GM12878 (cell line): ENCODE measurements at regions not wholly inside any gene's neighbourhood (a gene's known extent, or its start where the extent isn't known, plus 50 kb on each side); places are given as distances from the start of the nearest gene placed in this dataset.

Experiments used
- BRCA1 ChIP-seq: IDR thresholded peaks from 2 replicates; pipeline ENCODE4 v1.6.1; 2011; ENCODE audit warnings: low read depth, low read length, improper control_type of control experiment
- CBX5 ChIP-seq: sonication (generic); IDR thresholded peaks from 2 replicates; pipeline ENCODE4 v1.6.1; 2016; ENCODE audit warnings: low read depth, moderate library complexity, mild to moderate bottlenecking, inconsistent platforms
- CREB1 ChIP-seq: IDR thresholded peaks from 2 replicates; pipeline ENCODE4 v1.6.1; 2012; ENCODE audit warnings: low read depth, mild to moderate bottlenecking, inconsistent platforms
- GABPA ChIP-seq: IDR thresholded peaks from 2 replicates; pipeline ENCODE4 v1.6.1; 2014; ENCODE audit warnings: antibody characterized with exemption, low read depth, mild to moderate bottlenecking, inconsistent platforms
- IKZF2 ChIP-seq, 2 experiments: fragments of 450-650 bp; IDR thresholded peaks; 2 replicates each; pipeline ENCODE4 v1.6.1; 2017; ENCODE audit warnings: mild to moderate bottlenecking in 2 of 2, moderate library complexity in 2 of 2
- KAT2A ChIP-seq: conservative IDR thresholded peaks from 2 replicates; pipeline ENCODE4 v1.6.1; 2011; ENCODE audit warnings: low read depth, low read length; ENCODE audit not compliant: control insufficient read depth
- MEF2B ChIP-seq: fragments of 450-650 bp; IDR thresholded peaks from 2 replicates; pipeline ENCODE4 v1.6.1; 2018; ENCODE audit warnings: mild to moderate bottlenecking, moderate library complexity; ENCODE audit not compliant: partially characterized antibody, poor library complexity, severe bottlenecking
- MXI1 ChIP-seq: fragments of 150-350 bp; IDR thresholded peaks from 2 replicates; pipeline ENCODE4 v1.6.1; 2011; ENCODE audit warnings: low read depth, mild to moderate bottlenecking, inconsistent platforms, low read length, improper control_type of control experiment
- POLR2A ChIP-seq: IDR thresholded peaks from 2 replicates; pipeline ENCODE4 v1.6.1; 2011; ENCODE audit warnings: low read depth, mild to moderate bottlenecking, low read length
- RBBP5 ChIP-seq: fragments of 200-600 bp; sonication (generic); conservative IDR thresholded peaks from 2 replicates; pipeline ENCODE4 v1.6.1; 2016
- STAT1 ChIP-seq: fragments of 450-650 bp; conservative IDR thresholded peaks from 2 replicates; pipeline ENCODE4 v1.6.1; 2014; ENCODE audit warnings: antibody characterized with exemption, mild to moderate bottlenecking
- TBL1XR1 ChIP-seq: IDR thresholded peaks from 2 replicates; pipeline ENCODE4 v1.6.1; 2012; ENCODE audit warnings: low read depth, low read length, improper control_type of control experiment
- TCF3 ChIP-seq: IDR thresholded peaks from 2 replicates; pipeline ENCODE4 v1.6.1; 2012; ENCODE audit warnings: low read depth, mild to moderate bottlenecking, low read length, borderline replicate concordance; ENCODE audit not compliant: insufficient read depth
- TCF7 ChIP-seq: IDR thresholded peaks from 2 replicates; pipeline ENCODE4 v1.6.1; 2014; ENCODE audit warnings: antibody characterized with exemption, borderline replicate concordance
- YBX1 ChIP-seq: fragments of 450-650 bp; IDR thresholded peaks from 2 replicates; pipeline ENCODE4 v1.6.1; 2016; ENCODE audit warnings: antibody characterized with exemption
- ZZZ3 ChIP-seq: IDR thresholded peaks from 2 replicates; pipeline ENCODE4 v1.6.1; 2011; ENCODE audit warnings: low read depth; ENCODE audit not compliant: control insufficient read depth, insufficient read length
- TF ChIP-seq, protein P1 (sequence below): fragments of 450-650 bp; IDR thresholded peaks from 2 replicates; pipeline ENCODE4 v1.6.1; 2017; ENCODE audit warnings: mild to moderate bottlenecking, low read depth, inconsistent platforms; ENCODE audit not compliant: poor library complexity, severe bottlenecking
- TF ChIP-seq, protein P2 (sequence below): IDR thresholded peaks from 2 replicates; pipeline ENCODE4 v1.6.1; 2011; ENCODE audit warnings: borderline replicate concordance, low read depth, mild to moderate bottlenecking, moderate library complexity, low read length; ENCODE audit not compliant: insufficient read depth, poor library complexity, severe bottlenecking
- TF ChIP-seq, protein P3 (sequence below): fragments of 450-650 bp; formaldehyde crosslinking; IDR thresholded peaks from 2 replicates; pipeline ENCODE4 v1.5.0; 2022; ENCODE audit warnings: mild to moderate bottlenecking, missing genetic modification characterization
- TF ChIP-seq, protein P4 (sequence below): fragments of 450-650 bp; IDR thresholded peaks from 2 replicates; pipeline ENCODE4 v1.6.1; 2014; ENCODE audit warnings: mild to moderate bottlenecking
- TF ChIP-seq, protein P5 (sequence below): fragments of 450-650 bp; formaldehyde crosslinking; IDR thresholded peaks from 2 replicates; pipeline ENCODE4 v1.4.0; 2020; ENCODE audit warnings: mild to moderate bottlenecking, moderate library complexity

DNA sequence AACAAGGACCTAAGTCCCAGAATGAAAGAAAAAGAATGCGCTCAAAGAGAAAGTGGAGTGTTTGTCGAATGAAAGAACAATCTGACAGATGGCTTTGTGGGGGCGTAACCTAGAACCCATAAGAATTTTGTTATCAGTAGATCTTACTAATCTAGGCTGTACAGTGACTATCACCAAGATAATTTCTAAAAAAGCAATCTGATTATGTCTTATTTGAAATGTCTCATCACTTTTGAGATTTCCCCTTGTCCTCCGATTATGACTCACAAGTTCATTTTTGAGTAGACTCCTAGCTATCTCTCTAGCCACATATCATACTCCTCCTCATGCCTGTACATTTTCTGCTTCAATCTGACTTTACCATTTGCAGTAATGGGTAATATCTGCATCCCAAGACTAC lies 135.6 kb upstream of the SMARCA2 start (continued):
- TF ChIP-seq TCF7 (peak; percentile 72), RBBP5 (no peak), GABPA (no peak), YBX1 (no peak), KAT2A (no peak), ZZZ3 (no peak), TCF3 (peak; percentile 56; the same call in 1 of the 2 replicates), POLR2A (no peak), IKZF2 (IDR thresholded peaks at IDR 0.05) (no peak; a peak in 3 of 4 replicates), BRCA1 (no peak), TBL1XR1 (peak; percentile 81), STAT1 (no peak), MEF2B (peak; percentile 16), CREB1 (no peak), MXI1 (peak; percentile 60; the same call in 1 of the 2 replicates), CBX5 (no peak)
- TF ChIP-seq, protein P1, sequence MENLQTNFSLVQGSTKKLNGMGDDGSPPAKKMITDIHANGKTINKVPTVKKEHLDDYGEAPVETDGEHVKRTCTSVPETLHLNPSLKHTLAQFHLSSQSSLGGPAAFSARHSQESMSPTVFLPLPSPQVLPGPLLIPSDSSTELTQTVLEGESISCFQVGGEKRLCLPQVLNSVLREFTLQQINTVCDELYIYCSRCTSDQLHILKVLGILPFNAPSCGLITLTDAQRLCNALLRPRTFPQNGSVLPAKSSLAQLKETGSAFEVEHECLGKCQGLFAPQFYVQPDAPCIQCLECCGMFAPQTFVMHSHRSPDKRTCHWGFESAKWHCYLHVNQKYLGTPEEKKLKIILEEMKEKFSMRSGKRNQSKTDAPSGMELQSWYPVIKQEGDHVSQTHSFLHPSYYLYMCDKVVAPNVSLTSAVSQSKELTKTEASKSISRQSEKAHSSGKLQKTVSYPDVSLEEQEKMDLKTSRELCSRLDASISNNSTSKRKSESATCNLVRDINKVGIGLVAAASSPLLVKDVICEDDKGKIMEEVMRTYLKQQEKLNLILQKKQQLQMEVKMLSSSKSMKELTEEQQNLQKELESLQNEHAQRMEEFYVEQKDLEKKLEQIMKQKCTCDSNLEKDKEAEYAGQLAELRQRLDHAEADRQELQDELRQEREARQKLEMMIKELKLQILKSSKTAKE = peak; percentile 93
- TF ChIP-seq, protein P2, sequence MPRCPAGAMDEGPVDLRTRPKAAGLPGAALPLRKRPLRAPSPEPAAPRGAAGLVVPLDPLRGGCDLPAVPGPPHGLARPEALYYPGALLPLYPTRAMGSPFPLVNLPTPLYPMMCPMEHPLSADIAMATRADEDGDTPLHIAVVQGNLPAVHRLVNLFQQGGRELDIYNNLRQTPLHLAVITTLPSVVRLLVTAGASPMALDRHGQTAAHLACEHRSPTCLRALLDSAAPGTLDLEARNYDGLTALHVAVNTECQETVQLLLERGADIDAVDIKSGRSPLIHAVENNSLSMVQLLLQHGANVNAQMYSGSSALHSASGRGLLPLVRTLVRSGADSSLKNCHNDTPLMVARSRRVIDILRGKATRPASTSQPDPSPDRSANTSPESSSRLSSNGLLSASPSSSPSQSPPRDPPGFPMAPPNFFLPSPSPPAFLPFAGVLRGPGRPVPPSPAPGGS = peak; percentile 98
- TF ChIP-seq, protein P3, sequence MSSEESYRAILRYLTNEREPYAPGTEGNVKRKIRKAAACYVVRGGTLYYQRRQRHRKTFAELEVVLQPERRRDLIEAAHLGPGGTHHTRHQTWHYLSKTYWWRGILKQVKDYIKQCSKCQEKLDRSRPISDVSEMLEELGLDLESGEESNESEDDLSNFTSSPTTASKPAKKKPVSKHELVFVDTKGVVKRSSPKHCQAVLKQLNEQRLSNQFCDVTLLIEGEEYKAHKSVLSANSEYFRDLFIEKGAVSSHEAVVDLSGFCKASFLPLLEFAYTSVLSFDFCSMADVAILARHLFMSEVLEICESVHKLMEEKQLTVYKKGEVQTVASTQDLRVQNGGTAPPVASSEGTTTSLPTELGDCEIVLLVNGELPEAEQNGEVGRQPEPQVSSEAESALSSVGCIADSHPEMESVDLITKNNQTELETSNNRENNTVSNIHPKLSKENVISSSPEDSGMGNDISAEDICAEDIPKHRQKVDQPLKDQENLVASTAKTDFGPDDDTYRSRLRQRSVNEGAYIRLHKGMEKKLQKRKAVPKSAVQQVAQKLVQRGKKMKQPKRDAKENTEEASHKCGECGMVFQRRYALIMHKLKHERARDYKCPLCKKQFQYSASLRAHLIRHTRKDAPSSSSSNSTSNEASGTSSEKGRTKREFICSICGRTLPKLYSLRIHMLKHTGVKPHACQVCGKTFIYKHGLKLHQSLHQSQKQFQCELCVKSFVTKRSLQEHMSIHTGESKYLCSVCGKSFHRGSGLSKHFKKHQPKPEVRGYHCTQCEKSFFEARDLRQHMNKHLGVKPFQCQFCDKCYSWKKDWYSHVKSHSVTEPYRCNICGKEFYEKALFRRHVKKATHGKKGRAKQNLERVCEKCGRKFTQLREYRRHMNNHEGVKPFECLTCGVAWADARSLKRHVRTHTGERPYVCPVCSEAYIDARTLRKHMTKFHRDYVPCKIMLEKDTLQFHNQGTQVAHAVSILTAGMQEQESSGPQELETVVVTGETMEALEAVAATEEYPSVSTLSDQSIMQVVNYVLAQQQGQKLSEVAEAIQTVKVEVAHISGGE (CRISPR knock-in tag) = no peak
- TF ChIP-seq, protein P4, sequence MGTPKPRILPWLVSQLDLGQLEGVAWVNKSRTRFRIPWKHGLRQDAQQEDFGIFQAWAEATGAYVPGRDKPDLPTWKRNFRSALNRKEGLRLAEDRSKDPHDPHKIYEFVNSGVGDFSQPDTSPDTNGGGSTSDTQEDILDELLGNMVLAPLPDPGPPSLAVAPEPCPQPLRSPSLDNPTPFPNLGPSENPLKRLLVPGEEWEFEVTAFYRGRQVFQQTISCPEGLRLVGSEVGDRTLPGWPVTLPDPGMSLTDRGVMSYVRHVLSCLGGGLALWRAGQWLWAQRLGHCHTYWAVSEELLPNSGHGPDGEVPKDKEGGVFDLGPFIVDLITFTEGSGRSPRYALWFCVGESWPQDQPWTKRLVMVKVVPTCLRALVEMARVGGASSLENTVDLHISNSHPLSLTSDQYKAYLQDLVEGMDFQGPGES = no peak
- TF ChIP-seq, protein P5, sequence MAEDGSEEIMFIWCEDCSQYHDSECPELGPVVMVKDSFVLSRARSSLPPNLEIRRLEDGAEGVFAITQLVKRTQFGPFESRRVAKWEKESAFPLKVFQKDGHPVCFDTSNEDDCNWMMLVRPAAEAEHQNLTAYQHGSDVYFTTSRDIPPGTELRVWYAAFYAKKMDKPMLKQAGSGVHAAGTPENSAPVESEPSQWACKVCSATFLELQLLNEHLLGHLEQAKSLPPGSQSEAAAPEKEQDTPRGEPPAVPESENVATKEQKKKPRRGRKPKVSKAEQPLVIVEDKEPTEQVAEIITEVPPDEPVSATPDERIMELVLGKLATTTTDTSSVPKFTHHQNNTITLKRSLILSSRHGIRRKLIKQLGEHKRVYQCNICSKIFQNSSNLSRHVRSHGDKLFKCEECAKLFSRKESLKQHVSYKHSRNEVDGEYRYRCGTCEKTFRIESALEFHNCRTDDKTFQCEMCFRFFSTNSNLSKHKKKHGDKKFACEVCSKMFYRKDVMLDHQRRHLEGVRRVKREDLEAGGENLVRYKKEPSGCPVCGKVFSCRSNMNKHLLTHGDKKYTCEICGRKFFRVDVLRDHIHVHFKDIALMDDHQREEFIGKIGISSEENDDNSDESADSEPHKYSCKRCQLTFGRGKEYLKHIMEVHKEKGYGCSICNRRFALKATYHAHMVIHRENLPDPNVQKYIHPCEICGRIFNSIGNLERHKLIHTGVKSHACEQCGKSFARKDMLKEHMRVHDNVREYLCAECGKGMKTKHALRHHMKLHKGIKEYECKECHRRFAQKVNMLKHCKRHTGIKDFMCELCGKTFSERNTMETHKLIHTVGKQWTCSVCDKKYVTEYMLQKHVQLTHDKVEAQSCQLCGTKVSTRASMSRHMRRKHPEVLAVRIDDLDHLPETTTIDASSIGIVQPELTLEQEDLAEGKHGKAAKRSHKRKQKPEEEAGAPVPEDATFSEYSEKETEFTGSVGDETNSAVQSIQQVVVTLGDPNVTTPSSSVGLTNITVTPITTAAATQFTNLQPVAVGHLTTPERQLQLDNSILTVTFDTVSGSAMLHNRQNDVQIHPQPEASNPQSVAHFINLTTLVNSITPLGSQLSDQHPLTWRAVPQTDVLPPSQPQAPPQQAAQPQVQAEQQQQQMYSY (CRISPR knock-in tag) = no peak
